LNCAP (cell line): ENCODE measurements at regions not wholly inside any gene's neighbourhood (a gene's known extent, or its start where the extent isn't known, plus 50 kb on each side); places are given as distances from the start of the nearest gene placed in this dataset.

Experiments
- CTCF ChIP-seq: fragments of 450-650 bp; IDR thresholded peaks from 2 replicates; pipeline ENCODE4 v1.5.1; 2017; ENCODE audit warnings: mild to moderate bottlenecking

GRCh38 chr1:230552880-230553279 lies 89.4 kb upstream of the COG2 start:
- TF ChIP-seq CTCF: no peak

GRCh38 chr1:230550428-230550827 lies 91.9 kb upstream of the COG2 start:
- TF ChIP-seq CTCF: no peak

GRCh38 chr1:230549625-230550024 lies 92.7 kb upstream of the COG2 start:
- no peak for TF ChIP-seq CTCF

- TF ChIP-seq CTCF: no peak
These were observed 93.3 kb upstream of the COG2 start for GRCh38 chr1:230548997-230549396.

- TF ChIP-seq CTCF: no peak
These were observed 93.9 kb upstream of the COG2 start for GRCh38 chr1:230548357-230548756.

GRCh38 chr1:230545181-230545580 lies 97.1 kb upstream of the COG2 start:
- TF ChIP-seq CTCF: no peak

- TF ChIP-seq CTCF: no peak
These were observed 97.5 kb upstream of the COG2 start for GRCh38 chr1:230544758-230545157.

- TF ChIP-seq CTCF: no peak
These were observed 99.2 kb upstream of the COG2 start for GRCh38 chr1:230543085-230543484.
